ENCODE measurements at regions not wholly inside any gene's neighbourhood (a gene's known extent, or its start where the extent isn't known, plus 50 kb on each side); places are given as distances from the start of the nearest gene placed in this dataset.

- Mint-ChIP-seq H3K36me3 (ENCODE audit: low read depth) (no peaks in the 10 kb centered on the region), H3K9me3 (no peaks in the 10 kb centered on the region), H3K27me3 (ENCODE audit: low read depth, poor library complexity) (no peaks in the 10 kb centered on the region), H3K4me1 (no peaks in the 10 kb centered on the region), H3K27ac (no peak overlapping the region), H3K4me3 (no peak overlapping the region)
- no peak for TF ChIP-seq CTCF (IDR thresholded peaks at IDR 0.05)
- no peak for DNase-seq
These were observed 711.4 kb downstream of the EFNA5 start for GRCh38 chr5:106959387-106959786.

GRCh38 chr5:106957336-106957735 is 713.4 kb downstream of the EFNA5 start:
- H3K27me3 Mint-ChIP-seq (ENCODE audit: low read depth, poor library complexity) = no peaks in the 10 kb centered on the region
- no peaks in the 10 kb centered on the region for H3K9me3 Mint-ChIP-seq
- H3K36me3 Mint-ChIP-seq (ENCODE audit: low read depth) = no peaks in the 10 kb centered on the region
- TF ChIP-seq CTCF (IDR thresholded peaks at IDR 0.05) = no peak
- no peak for DNase-seq
- no peak overlapping the region for H3K27ac Mint-ChIP-seq
- H3K4me3 Mint-ChIP-seq = no peak overlapping the region
- no peaks in the 10 kb centered on the region for H3K4me1 Mint-ChIP-seq

GRCh38 chr5:106956886-106957285 is 713.9 kb downstream of the EFNA5 start:
- no peak overlapping the region for H3K4me3 Mint-ChIP-seq
- no peak overlapping the region for H3K27ac Mint-ChIP-seq
- no peak for TF ChIP-seq CTCF (IDR thresholded peaks at IDR 0.05)

GRCh38 chr5:106956187-106956586 is 714.5 kb downstream of the EFNA5 start:
- H3K4me1 Mint-ChIP-seq = no peaks in the 10 kb centered on the region
- no peak for TF ChIP-seq CTCF (IDR thresholded peaks at IDR 0.05)
- H3K27me3 Mint-ChIP-seq (ENCODE audit: low read depth, poor library complexity) = no peaks in the 10 kb centered on the region
- H3K4me3 Mint-ChIP-seq = no peak overlapping the region
- H3K9me3 Mint-ChIP-seq = no peaks in the 10 kb centered on the region
- H3K27ac Mint-ChIP-seq = no peak overlapping the region
- no peaks in the 10 kb centered on the region for H3K36me3 Mint-ChIP-seq (ENCODE audit: low read depth)
- DNase-seq = no peak

More at GRCh38 chr5:106956886-106957285, 713.9 kb downstream of the EFNA5 start:
- no peak for DNase-seq
- H3K4me1 Mint-ChIP-seq = no peaks in the 10 kb centered on the region
- H3K36me3 Mint-ChIP-seq (ENCODE audit: low read depth) = no peaks in the 10 kb centered on the region
- H3K9me3 Mint-ChIP-seq = no peaks in the 10 kb centered on the region
- no peaks in the 10 kb centered on the region for H3K27me3 Mint-ChIP-seq (ENCODE audit: low read depth, poor library complexity)

GRCh38 chr5:106940986-106941385 is 729.8 kb downstream of the EFNA5 start:
- no peak for DNase-seq
- no peak for TF ChIP-seq CTCF (IDR thresholded peaks at IDR 0.05)
- Mint-ChIP-seq H3K9me3 (peaks cover 4% of the 10 kb centered on the region), H3K4me1 (no peaks in the 10 kb centered on the region), H3K4me3 (no peak overlapping the region), H3K27ac (no peak overlapping the region), H3K36me3 (ENCODE audit: low read depth) (no peaks in the 10 kb centered on the region), H3K27me3 (ENCODE audit: low read depth, poor library complexity) (peaks cover 3% of the 10 kb centered on the region)

- Mint-ChIP-seq H3K9me3 (peaks cover 4% of the 10 kb centered on the region), H3K4me1 (no peaks in the 10 kb centered on the region), H3K36me3 (ENCODE audit: low read depth) (no peaks in the 10 kb centered on the region), H3K27me3 (ENCODE audit: low read depth, poor library complexity) (peaks cover 3% of the 10 kb centered on the region), H3K27ac (no peak overlapping the region), H3K4me3 (no peak overlapping the region)
- no peak for TF ChIP-seq CTCF (IDR thresholded peaks at IDR 0.05)
- no peak for DNase-seq
These were observed 730.4 kb downstream of the EFNA5 start for GRCh38 chr5:106940301-106940846.

All from nephron progenitor cell (in vitro differentiated cells).